SH-SY5Y (cell line): ENCODE measurements at regions not wholly inside any gene's neighbourhood (a gene's known extent, or its start where the extent isn't known, plus 50 kb on each side); places are given as distances from the start of the nearest gene placed in this dataset.

Experiments
- GATA2 ChIP-seq: IDR thresholded peaks from 2 replicates; pipeline ENCODE4 v1.6.1; 2011; ENCODE audit warnings: mild to moderate bottlenecking, low read depth, low read length
- GATA3 ChIP-seq: IDR thresholded peaks from 2 replicates; pipeline ENCODE4 v1.6.1; 2011; ENCODE audit warnings: low read depth, mild to moderate bottlenecking, low read length, moderate library complexity

DNA sequence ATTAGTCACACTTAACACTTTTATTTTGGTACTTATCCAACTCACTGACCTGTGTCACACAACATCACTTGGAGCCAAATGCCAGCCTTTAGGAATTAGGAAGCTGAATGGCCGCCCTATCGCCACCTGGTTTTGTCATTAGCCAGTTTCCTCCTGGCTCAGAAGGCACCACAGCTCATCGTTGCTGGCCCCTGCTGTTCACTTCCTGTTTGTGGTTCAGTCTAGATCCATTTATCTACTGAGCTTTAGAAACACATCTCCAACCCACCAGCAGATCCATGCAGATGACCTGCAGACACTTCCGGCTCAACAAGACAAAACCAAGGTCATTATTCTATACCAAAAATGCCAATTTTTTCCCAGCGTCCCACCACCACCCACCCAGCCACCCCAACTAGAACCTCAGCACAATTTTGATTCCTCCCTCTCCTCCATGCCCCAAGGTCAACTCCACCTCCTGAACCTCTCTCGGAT is 193.5 kb upstream of the NEBL start:
- TF ChIP-seq GATA2 = no peak
- no peak for TF ChIP-seq GATA3
